B cell (primary cell): ENCODE measurements at regions not wholly inside any gene's neighbourhood (a gene's known extent, or its start where the extent isn't known, plus 50 kb on each side); places are given as distances from the start of the nearest gene placed in this dataset.

Experiments used
- ATAC-seq: fragments of 200-7000 bp; cut with Tn5 transposase; one replicate; pipeline ENCODE4 v1.10.0; 2021; ENCODE audit warnings: low read depth, mild to moderate bottlenecking, moderate number of reproducible peaks, moderate library complexity
- CTCF ChIA-PET: fragments of 350-600 bp; sonication (Branson Sonifier 250); formaldehyde crosslinking; loops from one replicate; lab custom pipeline; 2021; ENCODE audit warnings: antibody characterized with exemption, inconsistent platforms; lab: Charles Lee
- POLR2A ChIA-PET: fragments of 350-600 bp; sonication (Branson Sonifier 250); formaldehyde crosslinking; loops from one replicate; lab custom pipeline; 2021; ENCODE audit warnings: antibody characterized with exemption; lab: Charles Lee
- DNase-seq: peaks from one replicate; pipeline ENCODE4 v3.0.0; 2013
- H2AFZ ChIP-seq: 2 replicates; pipeline ENCODE4 v1.6.1; 2012; ENCODE audit warnings: mild to moderate bottlenecking, low read depth, low read length; ENCODE audit not compliant: insufficient read depth, poor library complexity, severe bottlenecking
- H3K27ac ChIP-seq, 2 donors: 1 replicate in 1 of 2; 2 replicates in 1 of 2; pipeline ENCODE4 v1.5.1; 2012 to 2013; ENCODE audit warnings: low read length in 2 of 2, mild to moderate bottlenecking in 2 of 2, moderate library complexity in 1 of 2
- H3K27me3 ChIP-seq, 4 experiments: fragments of 200-600 bp in 1 of 4; sonication (generic) in 1 of 4; replicated peaks in 1 of 4; 1 replicate in 2 of 4; 2 replicates in 2 of 4; pipeline versions ENCODE4 v1.6.1 to v1.7.0; 2013 to 2016; ENCODE audit warnings: low read length in 3 of 4, mild to moderate bottlenecking in 2 of 4, mixed read lengths in 1 of 4, moderate library complexity in 1 of 4; ENCODE audit not compliant: insufficient read depth in 4 of 4, control insufficient read depth in 3 of 4; ENCODE audit errors: control extremely low read depth in 1 of 4
- H3K36me3 ChIP-seq, 2 experiments: replicated peaks in 1 of 2; 1 replicate in 1 of 2; 2 replicates in 1 of 2; pipeline versions ENCODE4 v1.6.1 to v1.7.1; 2013; ENCODE audit warnings: low read length in 1 of 2; ENCODE audit not compliant: insufficient read depth in 2 of 2, control insufficient read depth in 1 of 2; ENCODE audit errors: control extremely low read depth in 1 of 2, extremely low read depth in 1 of 2
- H3K4me1 ChIP-seq, 2 donors: fragments of 200-600 bp in 1 of 2; sonication (generic) in 1 of 2; 1 replicate in 1 of 2; 2 replicates in 1 of 2; pipeline versions ENCODE4 v1.5.1 to v1.6.1; 2013 to 2017; ENCODE audit warnings: low read length in 2 of 2; ENCODE audit not compliant: control insufficient read depth in 2 of 2, insufficient read depth in 2 of 2
- H3K4me2 ChIP-seq: replicated peaks from 2 replicates; pipeline ENCODE3; 2012; ENCODE audit warnings: mild to moderate bottlenecking, low read depth, low read length; ENCODE audit not compliant: poor library complexity, severe bottlenecking
- H3K4me3 ChIP-seq, 5 experiments: fragments of 200-600 bp in 1 of 5; sonication (generic) in 1 of 5; 1 replicate in 3 of 5; 2 replicates in 2 of 5; pipeline versions ENCODE4 v1.5.1 to v1.7.0; 2011 to 2016; ENCODE audit warnings: low read length in 4 of 5, mild to moderate bottlenecking in 4 of 5, low read depth in 2 of 5, control low read depth in 1 of 5, moderate library complexity in 1 of 5; ENCODE audit not compliant: insufficient read depth in 1 of 5; ENCODE audit errors: control extremely low read depth in 1 of 5, extremely low read depth in 1 of 5
- H3K79me2 ChIP-seq: fragments of 200-600 bp; sonication (generic); one replicate; pipeline ENCODE4 v1.6.0; 2016; ENCODE audit warnings: low read length; ENCODE audit not compliant: control insufficient read depth, insufficient read depth
- H3K9ac ChIP-seq: fragments of 200-600 bp; sonication (generic); 2 replicates; pipeline ENCODE4 v1.6.1; 2017; ENCODE audit warnings: mild to moderate bottlenecking, low read length, moderate library complexity
- H3K9me3 ChIP-seq, 3 donors: one replicate each; pipeline versions ENCODE4 v1.6.1 to v1.7.1; 2013; ENCODE audit warnings: low read length in 2 of 3; ENCODE audit not compliant: control insufficient read depth in 2 of 3, insufficient read depth in 1 of 3; ENCODE audit errors: control extremely low read depth in 1 of 3
- H4K20me1 ChIP-seq: 2 replicates; pipeline ENCODE4 v1.6.0; 2012; ENCODE audit warnings: mild to moderate bottlenecking, low read length; ENCODE audit not compliant: insufficient read depth, control insufficient read depth, poor library complexity, severe bottlenecking
- H3K27ac Mint-ChIP-seq: one replicate; pipeline ENCODE4 v1.8.0; 2021; ENCODE audit warnings: mixed read lengths
- H3K27me3 Mint-ChIP-seq: one replicate; pipeline ENCODE4 v1.8.0; 2021; ENCODE audit warnings: mixed read lengths
- H3K4me1 Mint-ChIP-seq: one replicate; pipeline ENCODE4 v1.8.0; 2021; ENCODE audit warnings: mixed read lengths
- H3K4me3 Mint-ChIP-seq: one replicate; pipeline ENCODE4 v1.8.0; 2021; ENCODE audit warnings: mixed read lengths
- H3K9me3 Mint-ChIP-seq: one replicate; pipeline ENCODE4 v1.8.0; 2022; ENCODE audit warnings: mixed read lengths; ENCODE audit not compliant: insufficient read depth
- EZH2 ChIP-seq: IDR thresholded peaks from 2 replicates; pipeline ENCODE4 v1.6.1; 2012; ENCODE audit warnings: borderline replicate concordance, low read depth, mild to moderate bottlenecking, moderate library complexity, low read length; ENCODE audit not compliant: insufficient read depth, poor library complexity, severe bottlenecking
- WGBS: methylation state at CpG from one replicate; pipeline ENCODE4 v1.1.5; 2013; ENCODE audit warnings: missing lambda C conversion rate; ENCODE audit not compliant: insufficient coverage; 5-methylcytosine and 5-hydroxymethylcytosine counted together
- intact Hi-C: fragments of 100-400 bp; cut with micrococcal nuclease; formaldehyde crosslinking; loops from one replicate; pipeline ENCODE4 v1.10.0; 2022
- TF ChIP-seq, protein P1 (sequence below): fragments of 200-600 bp; IDR thresholded peaks from one replicate; pipeline ENCODE4 v1.8.0; 2022; ENCODE audit warnings: antibody characterized with exemption, mild to moderate bottlenecking

- Mint-ChIP-seq H3K9me3 (peaks cover 2% of the 10 kb centered on the region), H3K4me1 (no peaks in the 10 kb centered on the region), H3K27ac (no peak overlapping the region), H3K27me3 (no peaks in the 10 kb centered on the region), H3K4me3 (no peak overlapping the region)
- Histone ChIP-seq H3K4me1 (no peaks in the 10 kb centered on the region), H3K9ac (no peak overlapping the region), H3K4me3 (no peak overlapping the region), H3K9me3 (no peaks in the 10 kb centered on the region), H3K36me3 (no peaks in the 10 kb centered on the region), H4K20me1 (no peaks in the 10 kb centered on the region), H3K4me2 (no peak overlapping the region), H3K27me3 (no peaks in the 10 kb centered on the region), H3K27ac (no peak overlapping the region), H2AFZ (no peak overlapping the region), H3K79me2 (no peaks in the 10 kb centered on the region)
- intact Hi-C loops, result no loop called here
- DNase-seq (no peak), ATAC-seq (no peak)
- ChIA-PET CTCF (no interaction called here), POLR2A (no interaction called here)
- TF ChIP-seq EZH2, result no peak
- TF ChIP-seq, protein P1, sequence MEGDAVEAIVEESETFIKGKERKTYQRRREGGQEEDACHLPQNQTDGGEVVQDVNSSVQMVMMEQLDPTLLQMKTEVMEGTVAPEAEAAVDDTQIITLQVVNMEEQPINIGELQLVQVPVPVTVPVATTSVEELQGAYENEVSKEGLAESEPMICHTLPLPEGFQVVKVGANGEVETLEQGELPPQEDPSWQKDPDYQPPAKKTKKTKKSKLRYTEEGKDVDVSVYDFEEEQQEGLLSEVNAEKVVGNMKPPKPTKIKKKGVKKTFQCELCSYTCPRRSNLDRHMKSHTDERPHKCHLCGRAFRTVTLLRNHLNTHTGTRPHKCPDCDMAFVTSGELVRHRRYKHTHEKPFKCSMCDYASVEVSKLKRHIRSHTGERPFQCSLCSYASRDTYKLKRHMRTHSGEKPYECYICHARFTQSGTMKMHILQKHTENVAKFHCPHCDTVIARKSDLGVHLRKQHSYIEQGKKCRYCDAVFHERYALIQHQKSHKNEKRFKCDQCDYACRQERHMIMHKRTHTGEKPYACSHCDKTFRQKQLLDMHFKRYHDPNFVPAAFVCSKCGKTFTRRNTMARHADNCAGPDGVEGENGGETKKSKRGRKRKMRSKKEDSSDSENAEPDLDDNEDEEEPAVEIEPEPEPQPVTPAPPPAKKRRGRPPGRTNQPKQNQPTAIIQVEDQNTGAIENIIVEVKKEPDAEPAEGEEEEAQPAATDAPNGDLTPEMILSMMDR, result no peak
These were observed 624.4 kb downstream of the NYAP2 start for GRCh38 chr2:226023946-226024345.

DNA sequence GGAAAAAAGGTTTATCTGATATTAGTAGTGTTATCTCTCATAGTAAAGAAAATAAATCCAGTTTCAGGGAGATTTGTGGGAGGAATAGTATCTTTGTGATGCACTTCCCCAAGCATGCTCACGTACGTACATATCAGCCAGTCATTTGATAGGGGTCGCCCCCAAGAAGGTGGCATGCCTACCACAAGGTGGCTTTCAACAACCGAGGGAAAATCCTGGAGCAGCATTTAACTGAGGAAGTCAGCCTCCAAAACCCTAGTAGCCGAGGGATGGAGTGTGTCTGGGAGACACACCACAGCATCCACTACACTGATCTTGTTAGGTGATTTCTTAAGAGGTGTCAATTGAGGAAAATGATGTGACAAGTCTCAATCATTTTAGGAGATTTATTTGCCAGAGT, 623.9 kb downstream of the NYAP2 start:
- DNase-seq, result no peak
- Histone ChIP-seq H4K20me1 (no peaks in the 10 kb centered on the region), H2AFZ (no peak overlapping the region), H3K79me2 (no peaks in the 10 kb centered on the region), H3K4me2 (no peak overlapping the region), H3K4me3 (no peak overlapping the region), H3K27me3 (no peaks in the 10 kb centered on the region), H3K27ac (no peak overlapping the region), H3K9ac (no peak overlapping the region), H3K9me3 (peaks cover 0 to 4% (median 3%) of the 10 kb centered on the region in 3 donors), H3K36me3 (no peaks in the 10 kb centered on the region), H3K4me1 (no peaks in the 10 kb centered on the region)
- 100% methylated on average over 2 of the region's 5 CpGs for WGBS
- Mint-ChIP-seq H3K9me3 (peaks cover 3% of the 10 kb centered on the region), H3K4me3 (no peak overlapping the region), H3K27ac (no peak overlapping the region), H3K27me3 (no peaks in the 10 kb centered on the region), H3K4me1 (no peaks in the 10 kb centered on the region)
- TF ChIP-seq, protein P1, result no peak
- TF ChIP-seq EZH2, result no peak
- CTCF ChIA-PET, result no interaction called here
- intact Hi-C loops, result no loop called here
- POLR2A ChIA-PET, result no interaction called here
- no peak for ATAC-seq
